ENCODE measurements at regions not wholly inside any gene's neighbourhood (a gene's known extent, or its start where the extent isn't known, plus 50 kb on each side); places are given as distances from the start of the nearest gene placed in this dataset.

DNA sequence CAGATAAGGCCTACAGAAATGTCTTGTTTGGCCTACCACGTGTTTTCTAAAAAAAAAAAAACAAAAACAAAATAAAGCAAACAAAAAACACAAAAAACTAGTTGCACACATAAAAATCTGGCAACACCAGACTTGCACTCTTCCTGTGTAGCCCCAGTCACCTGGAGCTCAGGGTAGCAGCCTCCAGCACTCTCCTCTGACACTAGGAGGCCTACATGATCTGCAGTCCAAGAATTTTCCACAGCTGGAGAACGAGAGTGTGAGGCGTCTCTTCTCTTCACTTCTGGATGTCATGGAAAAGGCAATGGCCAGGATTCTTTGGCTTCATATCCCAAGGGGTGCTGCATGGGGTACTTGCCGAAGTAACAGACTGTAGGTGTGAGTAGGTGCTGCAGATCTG, 310.2 kb upstream of the SALL1 start:
- no peaks in the 10 kb centered on the region for H3K27me3 ChIP-seq (ENCODE audit: insufficient read depth, low read length)
- no peak overlapping the region for H3K4me3 ChIP-seq (ENCODE audit: insufficient read depth, low read length)
- no peaks in the 10 kb centered on the region for H3K79me2 ChIP-seq (ENCODE audit: insufficient read depth, low read length)
- no peak overlapping the region for H2AFZ ChIP-seq (ENCODE audit: low read length)
- TF ChIP-seq, protein P1, sequence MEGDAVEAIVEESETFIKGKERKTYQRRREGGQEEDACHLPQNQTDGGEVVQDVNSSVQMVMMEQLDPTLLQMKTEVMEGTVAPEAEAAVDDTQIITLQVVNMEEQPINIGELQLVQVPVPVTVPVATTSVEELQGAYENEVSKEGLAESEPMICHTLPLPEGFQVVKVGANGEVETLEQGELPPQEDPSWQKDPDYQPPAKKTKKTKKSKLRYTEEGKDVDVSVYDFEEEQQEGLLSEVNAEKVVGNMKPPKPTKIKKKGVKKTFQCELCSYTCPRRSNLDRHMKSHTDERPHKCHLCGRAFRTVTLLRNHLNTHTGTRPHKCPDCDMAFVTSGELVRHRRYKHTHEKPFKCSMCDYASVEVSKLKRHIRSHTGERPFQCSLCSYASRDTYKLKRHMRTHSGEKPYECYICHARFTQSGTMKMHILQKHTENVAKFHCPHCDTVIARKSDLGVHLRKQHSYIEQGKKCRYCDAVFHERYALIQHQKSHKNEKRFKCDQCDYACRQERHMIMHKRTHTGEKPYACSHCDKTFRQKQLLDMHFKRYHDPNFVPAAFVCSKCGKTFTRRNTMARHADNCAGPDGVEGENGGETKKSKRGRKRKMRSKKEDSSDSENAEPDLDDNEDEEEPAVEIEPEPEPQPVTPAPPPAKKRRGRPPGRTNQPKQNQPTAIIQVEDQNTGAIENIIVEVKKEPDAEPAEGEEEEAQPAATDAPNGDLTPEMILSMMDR (IDR thresholded peaks at IDR 0.05; ENCODE audit: extremely low read depth, low read depth, low read length) = no peak
- no peaks in the 10 kb centered on the region for H4K20me1 ChIP-seq (ENCODE audit: insufficient read depth, low read length)
- H3K9me3 ChIP-seq (ENCODE audit: low read depth, low read length) = no peaks in the 10 kb centered on the region
- no peak overlapping the region for H3K27ac ChIP-seq (ENCODE audit: low read depth, low read length)
- DNase-seq (ENCODE audit: insufficient read length, low spot score, missing footprints) = no peak
- no peaks in the 10 kb centered on the region for H3K36me3 ChIP-seq (ENCODE audit: insufficient read depth, low read length)
- H3K4me2 ChIP-seq (ENCODE audit: insufficient read depth, low read length) = no peak overlapping the region
- H3K4me1 ChIP-seq (ENCODE audit: insufficient read depth, low read length) = no peaks in the 10 kb centered on the region

DNA sequence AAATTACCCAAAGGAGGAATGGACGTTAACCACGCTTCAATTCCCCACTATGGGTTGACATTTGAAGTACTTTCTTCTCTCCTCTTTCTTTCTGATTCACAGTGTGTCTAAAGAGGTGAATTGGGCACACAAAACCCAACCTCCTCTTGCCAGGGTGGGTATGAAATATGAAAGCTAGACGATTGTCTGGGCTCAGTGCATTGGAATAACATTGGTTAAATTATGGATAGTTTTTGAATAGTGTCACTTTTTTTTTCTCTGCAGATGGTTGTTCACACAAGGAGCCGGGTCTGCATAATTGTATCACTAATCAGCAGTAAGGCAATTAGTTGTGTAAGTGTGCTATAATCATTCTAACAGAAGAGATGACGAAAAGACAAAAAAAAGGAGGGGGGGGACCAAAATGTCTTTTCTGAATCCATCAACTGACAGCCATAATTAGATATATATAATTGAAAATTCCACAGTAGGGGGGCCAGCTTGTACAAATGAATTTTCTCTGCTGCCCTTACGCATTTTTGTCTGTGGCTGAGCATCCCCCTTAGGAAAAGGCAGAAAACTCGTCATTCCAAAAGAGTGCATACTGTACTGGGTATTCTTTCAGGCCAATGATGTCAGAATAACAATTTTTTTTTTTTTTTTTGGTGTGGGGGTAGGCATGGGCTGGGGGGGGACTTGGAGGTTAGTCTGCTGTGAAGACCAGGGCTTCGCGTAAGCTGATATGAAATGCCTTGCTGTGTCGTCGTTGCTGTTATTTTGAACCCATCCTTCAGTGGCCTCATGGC, 307.5 kb upstream of the SALL1 start:
- Histone ChIP-seq H3K27me3 (ENCODE audit: insufficient read depth, low read length) (no peaks in the 10 kb centered on the region), H3K4me3 (ENCODE audit: insufficient read depth, low read length) (no peak overlapping the region), H3K9me3 (ENCODE audit: low read depth, low read length) (no peaks in the 10 kb centered on the region), H2AFZ (ENCODE audit: low read length) (no peak overlapping the region), H3K79me2 (ENCODE audit: insufficient read depth, low read length) (no peaks in the 10 kb centered on the region), H3K36me3 (ENCODE audit: insufficient read depth, low read length) (no peaks in the 10 kb centered on the region), H3K27ac (ENCODE audit: low read depth, low read length) (no peak overlapping the region), H4K20me1 (ENCODE audit: insufficient read depth, low read length) (no peaks in the 10 kb centered on the region), H3K4me2 (ENCODE audit: insufficient read depth, low read length) (no peak overlapping the region), H3K4me1 (ENCODE audit: insufficient read depth, low read length) (no peaks in the 10 kb centered on the region)
- TF ChIP-seq, protein P1 (IDR thresholded peaks at IDR 0.05; ENCODE audit: extremely low read depth, low read depth, low read length) = no peak
- no peak for DNase-seq (ENCODE audit: insufficient read length, low spot score, missing footprints)

DNA sequence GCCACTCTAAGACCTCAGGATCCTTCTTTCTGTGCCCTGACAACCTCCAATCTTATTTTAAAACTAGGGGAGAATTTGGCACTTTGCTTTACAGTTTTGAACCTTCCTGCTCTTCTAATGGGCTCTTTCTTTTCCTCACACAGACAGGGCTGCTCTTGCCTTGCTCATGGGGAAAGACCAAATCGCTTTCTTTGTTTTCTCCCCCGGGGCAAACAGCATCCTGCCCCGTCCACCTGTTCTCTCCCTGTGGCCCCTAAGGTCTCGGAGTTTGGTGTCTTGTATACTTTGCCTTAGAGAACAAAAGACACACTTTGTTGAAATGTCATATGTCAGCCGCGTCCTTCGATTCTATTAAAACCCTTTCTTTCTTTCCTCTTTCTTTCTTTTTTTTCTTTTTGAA, 306.7 kb upstream of the SALL1 start:
- H3K36me3 ChIP-seq (ENCODE audit: insufficient read depth, low read length) = no peaks in the 10 kb centered on the region
- H3K9me3 ChIP-seq (ENCODE audit: low read depth, low read length) = no peaks in the 10 kb centered on the region
- H2AFZ ChIP-seq (ENCODE audit: low read length) = no peak overlapping the region
- H3K4me1 ChIP-seq (ENCODE audit: insufficient read depth, low read length) = no peaks in the 10 kb centered on the region
- no peaks in the 10 kb centered on the region for H3K27me3 ChIP-seq (ENCODE audit: insufficient read depth, low read length)
- no peak overlapping the region for H3K4me3 ChIP-seq (ENCODE audit: insufficient read depth, low read length)
- H4K20me1 ChIP-seq (ENCODE audit: insufficient read depth, low read length) = no peaks in the 10 kb centered on the region
- no peak overlapping the region for H3K27ac ChIP-seq (ENCODE audit: low read depth, low read length)
- no peak for DNase-seq (ENCODE audit: insufficient read length, low spot score, missing footprints)
- no peak overlapping the region for H3K4me2 ChIP-seq (ENCODE audit: insufficient read depth, low read length)
- no peaks in the 10 kb centered on the region for H3K79me2 ChIP-seq (ENCODE audit: insufficient read depth, low read length)
- TF ChIP-seq, protein P1 (IDR thresholded peaks at IDR 0.05; ENCODE audit: extremely low read depth, low read depth, low read length) = no peak

DNA sequence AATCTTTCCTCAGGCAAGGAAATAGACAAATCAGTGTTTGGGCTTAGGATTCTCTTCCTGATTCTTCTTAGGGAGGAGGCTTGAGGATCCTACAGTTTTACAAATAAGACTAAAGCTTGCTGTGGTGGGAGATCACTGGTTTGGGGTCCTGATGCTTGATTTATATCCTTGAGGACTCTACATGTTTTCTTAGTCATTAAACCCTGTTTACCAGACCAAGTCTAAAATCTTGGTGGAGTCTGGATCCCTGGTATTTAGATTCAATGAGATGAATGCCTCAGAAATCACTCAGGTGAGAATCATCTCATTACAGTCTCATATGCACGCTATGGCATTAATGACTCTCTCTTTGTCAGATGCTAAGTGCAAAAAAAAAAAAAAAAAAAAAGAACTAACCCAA, 304.3 kb upstream of the SALL1 start:
- Histone ChIP-seq H3K36me3 (ENCODE audit: insufficient read depth, low read length) (no peaks in the 10 kb centered on the region), H3K4me3 (ENCODE audit: insufficient read depth, low read length) (no peak overlapping the region), H3K79me2 (ENCODE audit: insufficient read depth, low read length) (no peaks in the 10 kb centered on the region), H3K9me3 (ENCODE audit: low read depth, low read length) (no peaks in the 10 kb centered on the region), H2AFZ (ENCODE audit: low read length) (no peak overlapping the region), H3K27me3 (ENCODE audit: insufficient read depth, low read length) (no peaks in the 10 kb centered on the region), H3K4me1 (ENCODE audit: insufficient read depth, low read length) (no peaks in the 10 kb centered on the region), H4K20me1 (ENCODE audit: insufficient read depth, low read length) (no peaks in the 10 kb centered on the region), H3K4me2 (ENCODE audit: insufficient read depth, low read length) (no peak overlapping the region), H3K27ac (ENCODE audit: low read depth, low read length) (no peak overlapping the region)
- no peak for DNase-seq (ENCODE audit: insufficient read length, low spot score, missing footprints)
- TF ChIP-seq, protein P1 (IDR thresholded peaks at IDR 0.05; ENCODE audit: extremely low read depth, low read depth, low read length) = no peak
